Muscle of leg (tissue), 3 donors: ENCODE measurements at regions not wholly inside any gene's neighbourhood (a gene's known extent, or its start where the extent isn't known, plus 50 kb on each side); places are given as distances from the start of the nearest gene placed in this dataset.

Experiments
- DNase-seq: peaks from one replicate; pipeline ENCODE4 v3.0.0; 2013
- H3K27ac ChIP-seq: one replicate; pipeline ENCODE4 v1.5.1; 2013; ENCODE audit warnings: mild to moderate bottlenecking, low read length, control low read depth
- H3K27me3 ChIP-seq: one replicate; pipeline ENCODE4 v1.6.1; 2013; ENCODE audit warnings: low read length; ENCODE audit not compliant: control insufficient read depth, insufficient read depth
- H3K36me3 ChIP-seq: one replicate; pipeline ENCODE4 v1.6.1; 2013; ENCODE audit warnings: low read length; ENCODE audit not compliant: control insufficient read depth, insufficient read depth
- H3K4me1 ChIP-seq: one replicate; pipeline ENCODE4 v1.6.1; 2013; ENCODE audit warnings: low read length; ENCODE audit not compliant: control insufficient read depth, insufficient read depth
- H3K4me3 ChIP-seq: one replicate; pipeline ENCODE4 v1.5.1; 2013; ENCODE audit warnings: low read length, control low read depth
- H3K9me3 ChIP-seq: replicated peaks from 2 replicates; pipeline ENCODE4 v1.6.1; 2013; ENCODE audit warnings: low read depth, low read length; ENCODE audit not compliant: control insufficient read depth
- WGBS: methylation state at CpG from one replicate; pipeline ENCODE4 v1.1.5; 2013; ENCODE audit warnings: missing lambda C conversion rate; ENCODE audit not compliant: insufficient coverage; 5-methylcytosine and 5-hydroxymethylcytosine counted together

DNA sequence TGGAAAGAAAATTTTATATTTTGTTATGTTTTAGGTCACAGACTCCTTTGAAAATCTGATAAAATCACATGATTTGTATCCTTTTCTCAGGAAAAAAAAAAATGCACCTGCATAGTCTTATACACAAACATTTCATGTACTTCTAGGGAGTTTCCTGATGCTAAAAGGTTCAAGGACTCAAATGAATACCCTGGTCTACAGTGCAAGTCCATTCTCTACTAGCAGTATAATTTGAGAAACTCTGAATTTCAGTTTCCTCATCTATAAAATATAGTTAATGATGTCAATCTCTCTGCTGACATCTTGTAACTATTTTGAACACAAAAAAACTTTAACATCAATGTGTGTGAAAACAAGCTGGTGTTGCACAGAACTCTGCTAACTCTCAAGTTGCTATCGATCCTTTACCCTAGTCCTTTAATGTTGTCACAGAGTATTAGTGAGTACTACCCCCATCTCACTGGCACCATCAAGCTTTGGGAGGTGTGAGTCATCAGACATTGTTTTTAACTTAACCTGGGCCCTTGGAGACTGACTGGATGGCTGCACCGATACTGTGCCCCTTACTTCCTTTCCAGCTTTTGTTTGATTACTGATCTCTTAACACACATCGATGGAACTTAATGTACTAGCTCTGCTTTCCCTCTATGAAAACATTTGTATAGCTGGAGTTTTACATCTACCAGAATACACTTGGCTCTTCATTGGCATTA lies 251.9 kb upstream of the SOX5 start:
- Histone ChIP-seq H3K27ac (no peak overlapping the region), H3K9me3 (no peaks in the 10 kb centered on the region), H3K4me1 (no peaks in the 10 kb centered on the region), H3K27me3 (no peaks in the 10 kb centered on the region), H3K36me3 (no peaks in the 10 kb centered on the region), H3K4me3 (no peak overlapping the region)
- WGBS: 80% methylated on average over 1 of the region's 3 CpGs
- no peak for DNase-seq

- no peaks in the 10 kb centered on the region for H3K4me1 ChIP-seq
- no peak overlapping the region for H3K4me3 ChIP-seq
- no peaks in the 10 kb centered on the region for H3K36me3 ChIP-seq
- no peaks in the 10 kb centered on the region for H3K27me3 ChIP-seq
- no peaks in the 10 kb centered on the region for H3K9me3 ChIP-seq
- H3K27ac ChIP-seq: no peak overlapping the region
- no peak for DNase-seq
Measured at GRCh38 chr12:24200010-24200409, 250.5 kb upstream of the SOX5 start.

DNA sequence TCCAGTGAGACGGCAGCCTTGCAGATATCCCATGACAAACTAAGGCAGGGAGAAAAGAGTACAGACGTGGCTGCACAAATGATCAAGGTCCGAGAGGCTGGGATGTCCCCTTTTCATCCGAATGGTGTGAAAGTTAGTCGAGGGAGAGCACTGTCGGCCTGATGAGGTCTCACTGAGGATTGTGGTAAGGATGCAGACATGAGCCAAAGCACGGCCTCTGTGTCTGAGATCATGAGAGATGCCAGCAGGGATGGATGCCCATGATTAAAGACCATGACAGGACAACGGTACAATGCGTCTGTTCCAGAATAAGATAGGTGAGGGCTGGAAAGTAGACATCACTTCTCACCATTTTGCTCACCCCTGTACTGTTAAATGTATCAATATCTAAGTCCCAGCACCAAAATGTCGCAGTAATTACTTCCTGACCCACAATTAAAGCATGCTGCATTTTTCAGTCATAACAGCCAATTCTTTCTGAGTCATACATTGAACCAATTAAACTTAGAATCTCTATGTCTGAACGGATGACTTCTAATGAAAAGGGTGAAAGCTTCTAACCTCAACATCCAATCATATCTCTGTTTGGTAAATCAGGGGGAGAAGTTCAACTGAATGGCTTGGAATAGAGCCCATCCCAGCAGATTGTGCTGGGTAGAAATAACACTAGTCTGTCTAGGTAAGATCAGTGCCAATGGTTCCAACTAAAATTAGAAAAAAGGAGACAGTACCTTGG lies 249.6 kb upstream of the SOX5 start:
- WGBS: 69% methylated on average over 7 of the region's 11 CpGs
- no peak overlapping the region for H3K27ac ChIP-seq
- H3K27me3 ChIP-seq: no peaks in the 10 kb centered on the region
- H3K36me3 ChIP-seq: no peaks in the 10 kb centered on the region
- H3K4me3 ChIP-seq: no peak overlapping the region
- no peaks in the 10 kb centered on the region for H3K4me1 ChIP-seq
- no peak for DNase-seq
- no peaks in the 10 kb centered on the region for H3K9me3 ChIP-seq

DNA sequence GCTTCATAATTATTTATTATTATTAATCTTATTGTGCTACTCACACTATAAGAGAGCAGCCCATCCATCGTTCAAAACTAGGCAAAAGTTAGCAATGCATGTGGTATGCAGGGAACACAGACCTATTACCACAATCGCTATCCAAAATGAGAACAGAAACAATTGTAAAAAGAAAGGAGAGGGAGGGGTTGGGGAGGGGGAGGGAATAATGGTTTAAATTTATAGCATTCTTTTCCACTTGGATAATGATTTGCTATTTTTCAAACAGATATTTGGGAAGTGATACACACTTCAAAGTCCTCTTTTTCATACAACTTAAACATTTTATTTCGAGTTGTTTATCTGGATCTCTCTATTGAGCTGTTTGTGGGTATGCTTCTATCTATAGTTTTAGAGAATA lies 248.6 kb upstream of the SOX5 start:
- DNase-seq: no peak
- Histone ChIP-seq H3K9me3 (no peaks in the 10 kb centered on the region), H3K36me3 (no peaks in the 10 kb centered on the region), H3K4me1 (no peaks in the 10 kb centered on the region), H3K27ac (no peak overlapping the region), H3K4me3 (no peak overlapping the region), H3K27me3 (no peaks in the 10 kb centered on the region)
- no CpG with 5 or more reads among the region's 3 CpGs for WGBS

- DNase-seq: no peak
Measured at GRCh38 chr12:24197532-24197931, 248.1 kb upstream of the SOX5 start.

DNA sequence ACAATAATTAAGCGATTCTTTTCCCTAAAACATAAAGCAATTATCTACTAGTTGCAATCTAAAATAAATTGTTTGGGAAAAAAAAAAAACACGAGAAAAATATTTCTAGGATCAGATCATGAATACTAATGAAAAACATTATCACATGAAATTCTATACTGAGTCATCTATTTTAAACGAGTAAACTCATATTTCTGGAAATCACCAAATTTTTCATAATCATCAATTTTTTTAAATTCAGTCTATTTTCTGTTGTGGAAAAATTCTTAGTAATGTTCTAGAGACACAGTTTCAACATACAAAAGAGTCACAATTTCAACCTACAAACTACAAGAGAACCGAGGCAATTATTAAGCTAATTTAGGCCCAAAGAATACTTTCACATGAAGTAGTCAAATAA lies 245.6 kb upstream of the SOX5 start:
- no peak overlapping the region for H3K4me3 ChIP-seq
- no peak overlapping the region for H3K27ac ChIP-seq
- H3K9me3 ChIP-seq: no peaks in the 10 kb centered on the region
- no peaks in the 10 kb centered on the region for H3K27me3 ChIP-seq
- no peak for DNase-seq
- H3K4me1 ChIP-seq: no peaks in the 10 kb centered on the region
- no CpG with 5 or more reads among the region's 4 CpGs for WGBS
- no peaks in the 10 kb centered on the region for H3K36me3 ChIP-seq

More at GRCh38 chr12:24197532-24197931, 248.1 kb upstream of the SOX5 start:
- 70% methylated on average over 2 of the region's 5 CpGs for WGBS
- Histone ChIP-seq H3K4me1 (no peaks in the 10 kb centered on the region), H3K36me3 (no peaks in the 10 kb centered on the region), H3K4me3 (no peak overlapping the region), H3K27ac (no peak overlapping the region), H3K9me3 (no peaks in the 10 kb centered on the region), H3K27me3 (no peaks in the 10 kb centered on the region)

- no peaks in the 10 kb centered on the region for H3K27me3 ChIP-seq
- 82% methylated on average over 5 of the region's 5 CpGs for WGBS
Measured at GRCh38 chr12:24191117-24191516, 241.6 kb upstream of the SOX5 start.

DNA sequence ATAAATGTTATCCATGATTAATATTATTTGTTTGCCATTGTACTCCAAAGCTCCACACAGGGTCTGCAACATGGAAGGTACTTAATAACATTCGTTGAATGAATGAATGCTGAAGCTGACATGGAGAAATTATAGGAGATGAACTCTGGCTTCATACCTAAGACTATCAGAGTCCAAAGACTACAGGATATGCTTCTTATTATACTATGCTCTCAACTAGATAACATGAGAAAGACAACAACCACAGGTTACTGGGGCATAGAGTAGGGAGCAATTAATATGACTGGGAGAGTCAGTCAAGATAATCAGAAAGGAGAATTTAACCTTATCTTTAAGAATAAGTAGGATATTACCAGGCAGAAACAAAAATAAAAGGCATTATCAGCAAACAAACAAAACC lies 236.3 kb upstream of the SOX5 start:
- Histone ChIP-seq H3K27me3 (no peaks in the 10 kb centered on the region), H3K9me3 (no peaks in the 10 kb centered on the region), H3K4me1 (no peaks in the 10 kb centered on the region), H3K36me3 (no peaks in the 10 kb centered on the region), H3K27ac (no peak overlapping the region), H3K4me3 (no peak overlapping the region)
- WGBS: no CpG with 5 or more reads among the region's 1 CpG
- no peak for DNase-seq

More at GRCh38 chr12:24191117-24191516, 241.6 kb upstream of the SOX5 start:
- H3K9me3 ChIP-seq: no peaks in the 10 kb centered on the region
- DNase-seq: no peak
- H3K4me3 ChIP-seq: no peak overlapping the region
- H3K36me3 ChIP-seq: no peaks in the 10 kb centered on the region
- no peaks in the 10 kb centered on the region for H3K4me1 ChIP-seq
- no peak overlapping the region for H3K27ac ChIP-seq

DNA sequence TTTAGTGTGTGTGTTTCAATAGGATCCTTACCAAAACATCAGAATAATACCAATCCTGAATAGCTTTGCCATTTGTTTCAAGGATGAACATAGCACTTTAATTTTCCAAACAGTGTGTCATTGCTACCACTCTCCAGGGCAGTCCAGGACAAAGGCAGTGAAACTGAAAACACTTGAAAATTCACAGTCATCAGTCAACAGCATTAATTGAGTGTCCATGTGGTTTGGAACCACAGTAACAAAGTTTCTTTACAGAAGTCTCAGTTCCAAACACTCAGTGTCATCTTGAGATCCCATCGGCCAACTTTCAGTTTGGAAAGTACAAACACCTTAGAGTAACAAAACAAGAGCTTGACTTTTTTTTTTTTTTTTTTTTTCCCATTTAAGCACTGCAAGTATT lies 228.4 kb upstream of the SOX5 start:
- no peak overlapping the region for H3K4me3 ChIP-seq

DNA sequence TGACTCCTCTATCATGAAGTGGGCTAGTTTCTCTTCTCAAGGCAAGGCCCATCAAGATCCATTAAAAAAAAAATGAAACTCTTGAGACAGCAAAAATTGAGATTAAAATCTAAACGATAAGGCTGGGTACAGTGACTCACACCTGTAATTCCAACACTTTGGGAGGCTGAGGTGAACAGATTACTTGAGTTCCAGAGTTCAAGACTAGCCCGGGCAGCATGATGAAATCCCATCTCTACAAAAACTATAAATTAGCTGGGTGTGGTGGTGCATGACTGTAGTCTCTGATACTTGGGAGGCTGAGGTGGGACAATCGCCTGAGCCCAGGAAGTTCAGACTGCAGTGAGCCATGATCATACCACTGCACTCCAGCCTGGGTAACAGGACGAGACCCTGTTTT lies 226.5 kb upstream of the SOX5 start:
- WGBS: no CpG with 5 or more reads among the region's 4 CpGs
- Histone ChIP-seq H3K36me3 (no peaks in the 10 kb centered on the region), H3K9me3 (no peaks in the 10 kb centered on the region), H3K27ac (no peak overlapping the region), H3K27me3 (no peaks in the 10 kb centered on the region), H3K4me1 (no peaks in the 10 kb centered on the region), H3K4me3 (no peak overlapping the region)
- DNase-seq: no peak

More for the DNA sequence above, 228.4 kb upstream of the SOX5 start:
- Histone ChIP-seq H3K27me3 (no peaks in the 10 kb centered on the region), H3K4me1 (no peaks in the 10 kb centered on the region), H3K27ac (no peak overlapping the region), H3K36me3 (no peaks in the 10 kb centered on the region), H3K9me3 (no peaks in the 10 kb centered on the region)
- no CpG with 5 or more reads among the region's 1 CpG for WGBS
- no peak for DNase-seq
